DND-41 (cell line): ENCODE measurements at regions not wholly inside any gene's neighbourhood (a gene's known extent, or its start where the extent isn't known, plus 50 kb on each side); places are given as distances from the start of the nearest gene placed in this dataset.

Experiments
- ATAC-seq: fragments of 200-7000 bp; cut with Tn5 transposase; 3 replicates; pipeline ENCODE4 v1.9.1; 2021; ENCODE audit warnings: low read depth; ENCODE audit not compliant: insufficient read depth
- DNase-seq: peaks from one replicate; pipeline ENCODE4 v3.0.0-alpha.2; 2020
- H2AFZ ChIP-seq: 2 replicates; pipeline ENCODE4 v1.6.0; 2012; ENCODE audit warnings: low read depth, low read length
- H3K27ac ChIP-seq: 2 replicates; pipeline ENCODE4 v1.5.1; 2012; ENCODE audit warnings: low read length, inconsistent platforms
- H3K27me3 ChIP-seq: fragments of 200-600 bp; sonication (generic); 2 replicates; pipeline ENCODE4 v1.6.0; 2012; ENCODE audit warnings: low read length, mild to moderate bottlenecking, inconsistent platforms; ENCODE audit not compliant: insufficient read depth, poor library complexity
- H3K36me3 ChIP-seq: 2 replicates; pipeline ENCODE4 v1.5.1; 2012; ENCODE audit warnings: low read length, inconsistent platforms; ENCODE audit not compliant: insufficient read depth
- H3K4me1 ChIP-seq: 2 replicates; pipeline ENCODE4 v1.5.1; 2012; ENCODE audit warnings: mild to moderate bottlenecking, low read length; ENCODE audit not compliant: insufficient read depth
- H3K4me2 ChIP-seq: 2 replicates; pipeline ENCODE4 v1.6.0; 2012; ENCODE audit warnings: mild to moderate bottlenecking, moderate library complexity, low read length, inconsistent platforms; ENCODE audit not compliant: insufficient read depth
- H3K4me3 ChIP-seq, 2 experiments: fragments of 200-600 bp in 1 of 2; shearing (Covaris generic) in 1 of 2; 2 replicates each; pipeline ENCODE4 v1.5.1; 2012 to 2016; ENCODE audit warnings: inconsistent platforms in 2 of 2, low read length in 2 of 2, mild to moderate bottlenecking in 2 of 2, low read depth in 1 of 2, moderate library complexity in 1 of 2
- H3K79me2 ChIP-seq: 2 replicates; pipeline ENCODE4 v1.6.0; 2012; ENCODE audit warnings: low read length, inconsistent platforms; ENCODE audit not compliant: insufficient read depth
- H3K9ac ChIP-seq: 2 replicates; pipeline ENCODE4 v1.6.0; 2012; ENCODE audit warnings: low read depth, mild to moderate bottlenecking, inconsistent platforms, low read length, moderate library complexity
- H3K9me3 ChIP-seq: 2 replicates; pipeline ENCODE4 v1.5.1; 2012; ENCODE audit warnings: low read length, moderate library complexity, mild to moderate bottlenecking, inconsistent platforms; ENCODE audit not compliant: insufficient read depth, severe bottlenecking
- H4K20me1 ChIP-seq: 2 replicates; pipeline ENCODE4 v1.6.0; 2012; ENCODE audit warnings: low read length; ENCODE audit not compliant: insufficient read depth
- EZH2 ChIP-seq: IDR thresholded peaks from 3 replicates; pipeline ENCODE4 v1.6.1; 2012; ENCODE audit warnings: borderline replicate concordance, low read depth, mild to moderate bottlenecking, moderate library complexity, low read length, inconsistent platforms; ENCODE audit not compliant: severe bottlenecking
- TF ChIP-seq, protein P1 (sequence below): IDR thresholded peaks from 2 replicates; pipeline ENCODE4 v1.5.1; 2012; ENCODE audit warnings: borderline replicate concordance, low read length, moderate library complexity, mild to moderate bottlenecking; ENCODE audit not compliant: poor library complexity, severe bottlenecking; ENCODE audit errors: extremely low read depth

- TF ChIP-seq, protein P1, sequence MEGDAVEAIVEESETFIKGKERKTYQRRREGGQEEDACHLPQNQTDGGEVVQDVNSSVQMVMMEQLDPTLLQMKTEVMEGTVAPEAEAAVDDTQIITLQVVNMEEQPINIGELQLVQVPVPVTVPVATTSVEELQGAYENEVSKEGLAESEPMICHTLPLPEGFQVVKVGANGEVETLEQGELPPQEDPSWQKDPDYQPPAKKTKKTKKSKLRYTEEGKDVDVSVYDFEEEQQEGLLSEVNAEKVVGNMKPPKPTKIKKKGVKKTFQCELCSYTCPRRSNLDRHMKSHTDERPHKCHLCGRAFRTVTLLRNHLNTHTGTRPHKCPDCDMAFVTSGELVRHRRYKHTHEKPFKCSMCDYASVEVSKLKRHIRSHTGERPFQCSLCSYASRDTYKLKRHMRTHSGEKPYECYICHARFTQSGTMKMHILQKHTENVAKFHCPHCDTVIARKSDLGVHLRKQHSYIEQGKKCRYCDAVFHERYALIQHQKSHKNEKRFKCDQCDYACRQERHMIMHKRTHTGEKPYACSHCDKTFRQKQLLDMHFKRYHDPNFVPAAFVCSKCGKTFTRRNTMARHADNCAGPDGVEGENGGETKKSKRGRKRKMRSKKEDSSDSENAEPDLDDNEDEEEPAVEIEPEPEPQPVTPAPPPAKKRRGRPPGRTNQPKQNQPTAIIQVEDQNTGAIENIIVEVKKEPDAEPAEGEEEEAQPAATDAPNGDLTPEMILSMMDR = no peak
- TF ChIP-seq EZH2 = no peak
- no peak overlapping the region for H3K4me2 ChIP-seq
- no peaks in the 10 kb centered on the region for H3K4me1 ChIP-seq
- H3K9me3 ChIP-seq = no peaks in the 10 kb centered on the region
- no peak overlapping the region for H3K9ac ChIP-seq
- ATAC-seq = no peak
- no peak overlapping the region for H2AFZ ChIP-seq
- no peaks in the 10 kb centered on the region for H4K20me1 ChIP-seq
- H3K27ac ChIP-seq = no peak overlapping the region
- H3K4me3 ChIP-seq = no peak overlapping the region
- H3K79me2 ChIP-seq = no peaks in the 10 kb centered on the region
- H3K27me3 ChIP-seq = no peaks in the 10 kb centered on the region
- no peaks in the 10 kb centered on the region for H3K36me3 ChIP-seq
- DNase-seq = no peak
Measured at GRCh38 chr19:31506102-31506501, 156.9 kb upstream of the TSHZ3 start.

DNA sequence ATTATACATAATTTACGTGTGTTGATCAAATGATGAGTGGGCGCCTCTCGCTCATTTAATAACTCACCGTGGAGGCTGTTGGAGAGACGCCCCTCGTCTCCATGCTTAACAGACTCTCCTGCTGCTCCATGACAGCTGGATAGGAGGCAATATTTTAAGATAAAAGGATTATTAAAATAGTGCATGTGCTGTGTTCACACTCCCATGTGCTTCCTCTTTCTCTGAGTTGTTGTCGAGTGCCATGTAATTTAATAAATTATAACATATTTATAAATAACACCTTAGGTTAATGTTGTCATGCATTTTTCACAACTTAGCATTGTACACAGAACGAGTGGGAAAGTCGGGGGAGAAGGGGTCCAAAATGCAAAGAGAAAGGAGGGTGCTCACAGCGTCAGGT is 161.4 kb upstream of the TSHZ3 start:
- no peak for TF ChIP-seq EZH2
- TF ChIP-seq, protein P1 = no peak
- DNase-seq (no peak), ATAC-seq (no peak)
- no peaks in the 10 kb centered on the region for H3K9me3 ChIP-seq
- H3K36me3 ChIP-seq = no peaks in the 10 kb centered on the region
- no peak overlapping the region for H2AFZ ChIP-seq
- H3K4me3 ChIP-seq = no peak overlapping the region
- no peak overlapping the region for H3K9ac ChIP-seq
- H3K4me1 ChIP-seq = no peaks in the 10 kb centered on the region
- no peak overlapping the region for H3K27ac ChIP-seq
- no peaks in the 10 kb centered on the region for H3K79me2 ChIP-seq
- peaks cover 3% of the 10 kb centered on the region for H3K27me3 ChIP-seq
- H3K4me2 ChIP-seq = no peak overlapping the region
- no peaks in the 10 kb centered on the region for H4K20me1 ChIP-seq

DNA sequence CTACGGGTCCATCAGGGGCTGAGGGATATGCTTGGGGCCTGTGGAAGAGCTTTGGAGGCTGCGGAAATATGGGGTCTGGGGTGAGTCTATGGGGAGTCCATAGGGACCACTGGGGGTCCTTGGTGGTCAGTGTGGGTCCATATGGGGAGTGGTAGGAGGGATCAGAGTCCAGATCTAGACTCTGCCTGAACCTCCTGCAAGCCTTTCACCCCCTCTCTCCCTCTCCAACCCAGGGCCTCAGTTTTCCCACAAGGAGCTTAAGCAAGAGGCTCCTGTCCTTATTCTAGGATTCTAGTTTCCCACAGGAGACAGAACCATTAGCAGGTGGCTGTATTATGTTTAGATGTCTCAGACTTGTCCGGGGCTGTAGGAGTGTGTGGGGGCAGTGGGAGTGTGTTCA is 161.9 kb upstream of the TSHZ3 start:
- no peaks in the 10 kb centered on the region for H3K4me1 ChIP-seq
- H3K27ac ChIP-seq = no peak overlapping the region
- no peaks in the 10 kb centered on the region for H4K20me1 ChIP-seq
- no peak overlapping the region for H3K4me3 ChIP-seq
- DNase-seq (no peak), ATAC-seq (no peak)
- H2AFZ ChIP-seq = no peak overlapping the region
- H3K9ac ChIP-seq = no peak overlapping the region
- H3K36me3 ChIP-seq = no peaks in the 10 kb centered on the region
- no peak for TF ChIP-seq EZH2
- TF ChIP-seq, protein P1 = no peak
- no peaks in the 10 kb centered on the region for H3K9me3 ChIP-seq
- H3K4me2 ChIP-seq = no peak overlapping the region
- H3K79me2 ChIP-seq = no peaks in the 10 kb centered on the region
- peaks cover 3% of the 10 kb centered on the region for H3K27me3 ChIP-seq

DNA sequence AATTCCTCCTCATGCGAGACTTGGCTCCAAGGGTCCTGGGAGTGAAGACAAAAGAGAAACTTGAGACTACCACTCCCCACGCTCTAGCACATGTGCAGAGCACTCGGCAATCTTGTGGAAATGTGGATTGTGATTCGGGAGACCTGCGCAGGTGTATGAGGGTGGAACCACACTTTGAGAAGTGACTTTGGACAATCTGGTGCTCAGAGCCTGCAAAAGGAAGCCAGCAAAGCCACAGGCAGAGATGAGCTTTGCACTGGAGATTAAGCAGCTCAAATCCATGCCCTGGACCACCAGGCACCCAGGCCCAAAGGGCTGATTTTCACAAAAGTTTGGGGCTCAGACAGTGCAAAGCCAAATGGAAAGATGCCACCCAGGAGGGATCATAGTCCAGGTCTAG is 162.5 kb upstream of the TSHZ3 start:
- Histone ChIP-seq H3K27ac (no peak overlapping the region), H3K4me1 (no peaks in the 10 kb centered on the region), H3K27me3 (peaks cover 3% of the 10 kb centered on the region), H3K4me2 (no peak overlapping the region), H3K9me3 (no peaks in the 10 kb centered on the region), H3K4me3 (no peak overlapping the region), H3K9ac (no peak overlapping the region), H3K36me3 (no peaks in the 10 kb centered on the region), H2AFZ (no peak overlapping the region), H4K20me1 (no peaks in the 10 kb centered on the region), H3K79me2 (no peaks in the 10 kb centered on the region)
- DNase-seq (no peak), ATAC-seq (no peak)
- no peak for TF ChIP-seq EZH2
- TF ChIP-seq, protein P1 = no peak
